GM12891 (cell line): ENCODE measurements at regions not wholly inside any gene's neighbourhood (a gene's known extent, or its start where the extent isn't known, plus 50 kb on each side); places are given as distances from the start of the nearest gene placed in this dataset.

Experiments used
- POLR2A ChIP-seq: IDR thresholded peaks from 2 replicates; pipeline ENCODE4 v1.6.1; 2011; ENCODE audit warnings: low read depth, low read length, control low read depth
- POLR2AphosphoS5 ChIP-seq: IDR thresholded peaks from 2 replicates; pipeline ENCODE4 v1.6.1; 2011; ENCODE audit warnings: low read depth, low read length, control low read depth
- SPI1 ChIP-seq: IDR thresholded peaks from 2 replicates; pipeline ENCODE4 v1.6.1; 2011; ENCODE audit warnings: low read depth, low read length, control low read depth
- TAF1 ChIP-seq: IDR thresholded peaks from 2 replicates; pipeline ENCODE4 v1.6.1; 2011; ENCODE audit warnings: low read depth, low read length, control low read depth

GRCh38 chrX:36859231-36859630, 148.9 kb upstream of the FAM47C start:
- TF ChIP-seq POLR2AphosphoS5 (no peak), POLR2A (no peak), TAF1 (no peak), SPI1 (no peak)
